H9 (cell line): ENCODE measurements at regions not wholly inside any gene's neighbourhood (a gene's known extent, or its start where the extent isn't known, plus 50 kb on each side); places are given as distances from the start of the nearest gene placed in this dataset.

Source experiments
- DNase-seq: peaks from one replicate; pipeline ENCODE4 v3.0.0-alpha.2; 2017
- H2AFZ ChIP-seq: one replicate; pipeline ENCODE4 v1.6.1; 2013; ENCODE audit warnings: mild to moderate bottlenecking, low read length, control low read depth, moderate library complexity
- H2AK5ac ChIP-seq: 2 replicates; pipeline ENCODE4 v1.6.1; 2013; ENCODE audit warnings: low read length, control low read depth, mixed read lengths; ENCODE audit not compliant: insufficient read length
- H2BK120ac ChIP-seq: one replicate; pipeline ENCODE4 v1.6.1; 2013; ENCODE audit warnings: low read depth, mild to moderate bottlenecking, low read length, control low read depth, inconsistent platforms; ENCODE audit not compliant: poor library complexity, severe bottlenecking
- H2BK12ac ChIP-seq: 2 replicates; pipeline ENCODE4 v1.6.1; 2013; ENCODE audit warnings: low read length, control low read depth, mixed read lengths, low read depth; ENCODE audit not compliant: insufficient read length
- H2BK15ac ChIP-seq: 2 replicates; pipeline ENCODE4 v1.6.1; 2013; ENCODE audit warnings: low read depth, low read length, control low read depth
- H2BK20ac ChIP-seq: one replicate; pipeline ENCODE4 v1.6.1; 2013; ENCODE audit warnings: low read depth, mild to moderate bottlenecking, low read length, control low read depth, inconsistent platforms; ENCODE audit not compliant: poor library complexity, severe bottlenecking
- H2BK5ac ChIP-seq: 2 replicates; pipeline ENCODE4 v1.6.1; 2013; ENCODE audit warnings: low read length, control low read depth, mixed read lengths; ENCODE audit not compliant: insufficient read length
- H3K14ac ChIP-seq: 2 replicates; pipeline ENCODE4 v1.6.1; 2013; ENCODE audit warnings: low read length, control low read depth; ENCODE audit not compliant: insufficient read depth
- H3K18ac ChIP-seq: 2 replicates; pipeline ENCODE4 v1.6.1; 2013; ENCODE audit warnings: low read depth, mild to moderate bottlenecking, mixed read lengths, low read length, control low read depth; ENCODE audit not compliant: insufficient read length
- H3K23ac ChIP-seq: 2 replicates; pipeline ENCODE4 v1.6.1; 2013; ENCODE audit warnings: low read length, control low read depth, mixed read lengths, low read depth; ENCODE audit not compliant: insufficient read length
- H3K23me2 ChIP-seq: 2 replicates; pipeline ENCODE4 v1.6.1; 2013; ENCODE audit warnings: low read depth, mild to moderate bottlenecking, mixed read lengths, low read length, control low read depth; ENCODE audit not compliant: insufficient read length, poor library complexity, severe bottlenecking
- H3K27ac ChIP-seq: 2 replicates; pipeline ENCODE4 v1.5.1; 2013; ENCODE audit warnings: low read length, control low read depth, mixed read lengths, low read depth; ENCODE audit not compliant: insufficient read length
- H3K27me3 ChIP-seq: 2 replicates; pipeline ENCODE4 v1.6.1; 2013; ENCODE audit warnings: low read length, control low read depth, inconsistent platforms; ENCODE audit not compliant: insufficient read depth
- H3K4ac ChIP-seq: 2 replicates; pipeline ENCODE4 v1.6.1; 2013; ENCODE audit warnings: low read depth, mild to moderate bottlenecking, control low read depth, inconsistent platforms, low read length, moderate library complexity
- H3K4me1 ChIP-seq: 2 replicates; pipeline ENCODE4 v1.6.1; 2013; ENCODE audit warnings: low read length, control low read depth, inconsistent platforms; ENCODE audit not compliant: insufficient read depth
- H3K4me2 ChIP-seq: 2 replicates; pipeline ENCODE4 v1.6.1; 2013; ENCODE audit warnings: low read length, control low read depth, mixed read lengths; ENCODE audit not compliant: insufficient read length, insufficient read depth
- H3K56ac ChIP-seq: 2 replicates; pipeline ENCODE4 v1.6.1; 2013; ENCODE audit warnings: low read depth, mild to moderate bottlenecking, mixed read lengths, low read length, control low read depth; ENCODE audit not compliant: insufficient read length
- H3K79me1 ChIP-seq: 2 replicates; pipeline ENCODE4 v1.6.1; 2013; ENCODE audit warnings: low read depth, mild to moderate bottlenecking, moderate library complexity, low read length, control low read depth, inconsistent platforms; ENCODE audit not compliant: insufficient read depth, poor library complexity, severe bottlenecking
- H3K79me2 ChIP-seq: 2 replicates; pipeline ENCODE4 v1.6.1; 2013; ENCODE audit warnings: low read length, control low read depth, inconsistent platforms; ENCODE audit not compliant: insufficient read depth
- H3K9ac ChIP-seq: 2 replicates; pipeline ENCODE4 v1.6.1; 2013; ENCODE audit warnings: low read length, control low read depth, mixed read lengths; ENCODE audit not compliant: insufficient read length; ENCODE audit errors: extremely low read depth
- H3K9me3 ChIP-seq: one replicate; pipeline ENCODE4 v1.6.1; 2013; ENCODE audit warnings: low read depth, low read length, inconsistent platforms; ENCODE audit not compliant: control insufficient read depth
- H3T11ph ChIP-seq: one replicate; pipeline ENCODE4 v1.6.1; 2013; ENCODE audit warnings: mild to moderate bottlenecking, low read length, control low read depth, inconsistent platforms
- H4K20me1 ChIP-seq: one replicate; pipeline ENCODE4 v1.6.1; 2013; ENCODE audit not compliant: control insufficient read depth, insufficient read length, insufficient read depth
- H4K5ac ChIP-seq: 2 replicates; pipeline ENCODE4 v1.6.1; 2013; ENCODE audit warnings: low read depth, mild to moderate bottlenecking, mixed read lengths, low read length, control low read depth; ENCODE audit not compliant: insufficient read length
- H4K8ac ChIP-seq: replicated peaks from 2 replicates; pipeline ENCODE4 v1.6.1; 2013; ENCODE audit warnings: low read length, control low read depth, mixed read lengths, low read depth; ENCODE audit not compliant: insufficient read length
- H4K91ac ChIP-seq: 2 replicates; pipeline ENCODE4 v1.6.1; 2013; ENCODE audit warnings: low read depth, mild to moderate bottlenecking, moderate library complexity, mixed read lengths, low read length, control low read depth; ENCODE audit not compliant: insufficient read length
- H3K27ac Mint-ChIP-seq, 3 experiments: 2 replicates in 2 of 3; 3 replicates in 1 of 3; pipeline ENCODE4 v1.8.0; 2020 to 2021; ENCODE audit warnings: mixed read lengths in 3 of 3, mild to moderate bottlenecking in 1 of 3, moderate library complexity in 1 of 3
- H3K27me3 Mint-ChIP-seq: 2 replicates; pipeline ENCODE4 v1.8.0; 2021; ENCODE audit warnings: low read depth, mild to moderate bottlenecking, moderate library complexity, mixed read lengths
- H3K36me3 Mint-ChIP-seq, 3 experiments: 2 replicates in 2 of 3; 3 replicates in 1 of 3; pipeline ENCODE4 v1.8.0; 2020 to 2021; ENCODE audit warnings: low read depth in 3 of 3, mixed read lengths in 3 of 3; ENCODE audit not compliant: insufficient read depth in 1 of 3
- H3K4me1 Mint-ChIP-seq, 2 experiments: 2 replicates each; pipeline ENCODE4 v1.8.0; 2020; ENCODE audit warnings: mixed read lengths in 2 of 2
- H3K4me3 Mint-ChIP-seq, 2 experiments: 2 replicates in 1 of 2; 3 replicates in 1 of 2; pipeline ENCODE4 v1.8.0; 2020 to 2021; ENCODE audit warnings: mild to moderate bottlenecking in 2 of 2, mixed read lengths in 2 of 2, moderate library complexity in 1 of 2
- H3K9me3 Mint-ChIP-seq, 2 experiments: 2 replicates in 1 of 2; 3 replicates in 1 of 2; pipeline ENCODE4 v1.8.0; 2020; ENCODE audit warnings: mild to moderate bottlenecking in 2 of 2, mixed read lengths in 2 of 2, moderate library complexity in 1 of 2
- CTCF ChIP-seq: fragments of 200-600 bp; sonication (generic); conservative IDR thresholded peaks from 3 replicates; pipeline ENCODE4 v1.8.0; 2021; ENCODE audit warnings: antibody characterized with exemption, mild to moderate bottlenecking
- WGBS: extraction: QIAGEN DNeasy Blood & Tissue Kit; methylation state at CpG from one replicate; pipeline ENCODE4 v1.1.7; 2013; ENCODE audit warnings: missing lambda C conversion rate, low lambda C conversion rate, mixed read lengths; ENCODE audit not compliant: insufficient read length; ENCODE audit errors: extremely low coverage; 5-methylcytosine and 5-hydroxymethylcytosine counted together

GRCh38 chr1:94351481-94351880 lies 66.7 kb upstream of the ABCD3 start:
- no CpG with 5 or more reads among the region's 2 CpGs for WGBS
- no peaks in the 10 kb centered on the region for H3K9me3 Mint-ChIP-seq
- Histone ChIP-seq H3K27me3 (no peaks in the 10 kb centered on the region), H2BK5ac (no peak overlapping the region), H3K79me1 (no peaks in the 10 kb centered on the region), H2BK20ac (no peak overlapping the region), H3T11ph (no peak overlapping the region), H4K8ac (no peak overlapping the region), H4K91ac (no peak overlapping the region), H3K23me2 (no peaks in the 10 kb centered on the region), H3K4me2 (no peak overlapping the region), H4K20me1 (no peaks in the 10 kb centered on the region), H3K18ac (no peak overlapping the region), H3K9ac (no peak overlapping the region), H3K4me1 (no peaks in the 10 kb centered on the region), H4K5ac (no peak overlapping the region), H2AFZ (no peak overlapping the region), H3K4ac (no peak overlapping the region), H2BK12ac (no peak overlapping the region), H2BK120ac (no peak overlapping the region), H3K79me2 (no peaks in the 10 kb centered on the region), H3K56ac (no peak overlapping the region), H2AK5ac (no peak overlapping the region), H3K27ac (no peak overlapping the region), H2BK15ac (no peak overlapping the region), H3K14ac (no peak overlapping the region), H3K9me3 (no peaks in the 10 kb centered on the region), H3K23ac (no peak overlapping the region)
- no peak for DNase-seq
- H3K36me3 Mint-ChIP-seq = no peaks in the 10 kb centered on the region
- no peak overlapping the region for H3K27ac Mint-ChIP-seq
- no peak overlapping the region for H3K4me3 Mint-ChIP-seq
- no peak for TF ChIP-seq CTCF
- peaks cover 0 to 4% of the 10 kb centered on the region in 2 experiments; a peak in 1 of 4 replicates for H3K4me1 Mint-ChIP-seq
- H3K27me3 Mint-ChIP-seq = peaks cover 22% of the 10 kb centered on the region
